Stimulated activated memory B cell treated with anti-CD40 and anti-IgM and Interleukin-4, amounts not matched to agents 10 μg/mL and 1 μg/mL and 100 μg/mL, for 72 hours (primary cell): ENCODE measurements at regions not wholly inside any gene's neighbourhood (a gene's known extent, or its start where the extent isn't known, plus 50 kb on each side); places are given as distances from the start of the nearest gene placed in this dataset.

Source experiments
- ATAC-seq: fragments of 150-1000 bp; cut with Tn5 transposase; 2 replicates; pipeline ENCODE4 v1.10.0; 2021
- H3K27ac Mint-ChIP-seq: one replicate; pipeline ENCODE4 v1.8.0; 2022; ENCODE audit warnings: mild to moderate bottlenecking, mixed read lengths
- H3K27me3 Mint-ChIP-seq: one replicate; pipeline ENCODE4 v1.8.0; 2022; ENCODE audit warnings: mixed read lengths
- H3K36me3 Mint-ChIP-seq: one replicate; pipeline ENCODE4 v1.8.0; 2022; ENCODE audit warnings: mixed read lengths
- H3K4me1 Mint-ChIP-seq: one replicate; pipeline ENCODE4 v1.8.0; 2022; ENCODE audit warnings: mixed read lengths
- H3K4me3 Mint-ChIP-seq: one replicate; pipeline ENCODE4 v1.8.0; 2022; ENCODE audit warnings: mild to moderate bottlenecking, moderate library complexity, mixed read lengths
- H3K9me3 Mint-ChIP-seq: one replicate; pipeline ENCODE4 v1.8.0; 2022; ENCODE audit warnings: mixed read lengths

- Mint-ChIP-seq H3K27ac (no peak overlapping the region), H3K4me3 (no peak overlapping the region), H3K36me3 (no peaks in the 10 kb centered on the region), H3K27me3 (no peaks in the 10 kb centered on the region), H3K9me3 (no peaks in the 10 kb centered on the region), H3K4me1 (no peaks in the 10 kb centered on the region)
- ATAC-seq: no peak
Observed at GRCh38 chr4:136754810-136755530, 777.3 kb downstream of the PCDH18 start.

- no peak for ATAC-seq
- Mint-ChIP-seq H3K36me3 (no peaks in the 10 kb centered on the region), H3K4me3 (no peak overlapping the region)
Observed at GRCh38 chr4:136751556-136751955, 780.7 kb downstream of the PCDH18 start.

GRCh38 chr4:136750897-136751296 is 781.4 kb downstream of the PCDH18 start:
- no peak for ATAC-seq
- no peak overlapping the region for H3K27ac Mint-ChIP-seq
- H3K36me3 Mint-ChIP-seq: no peaks in the 10 kb centered on the region
- H3K9me3 Mint-ChIP-seq: no peaks in the 10 kb centered on the region
- H3K4me1 Mint-ChIP-seq: no peaks in the 10 kb centered on the region
- H3K4me3 Mint-ChIP-seq: no peak overlapping the region
- H3K27me3 Mint-ChIP-seq: no peaks in the 10 kb centered on the region

More at GRCh38 chr4:136751556-136751955, 780.7 kb downstream of the PCDH18 start:
- Mint-ChIP-seq H3K27me3 (no peaks in the 10 kb centered on the region), H3K4me1 (no peaks in the 10 kb centered on the region), H3K27ac (no peak overlapping the region), H3K9me3 (no peaks in the 10 kb centered on the region)

GRCh38 chr4:136749989-136750388 is 782.3 kb downstream of the PCDH18 start:
- no peak overlapping the region for H3K4me3 Mint-ChIP-seq

GRCh38 chr4:136748773-136749172 is 783.5 kb downstream of the PCDH18 start:
- H3K36me3 Mint-ChIP-seq: no peaks in the 10 kb centered on the region
- no peaks in the 10 kb centered on the region for H3K4me1 Mint-ChIP-seq
- H3K27me3 Mint-ChIP-seq: no peaks in the 10 kb centered on the region
- H3K27ac Mint-ChIP-seq: no peak overlapping the region
- no peak for ATAC-seq
- H3K9me3 Mint-ChIP-seq: no peaks in the 10 kb centered on the region
- H3K4me3 Mint-ChIP-seq: no peak overlapping the region

More at GRCh38 chr4:136749989-136750388, 782.3 kb downstream of the PCDH18 start:
- no peaks in the 10 kb centered on the region for H3K4me1 Mint-ChIP-seq
- no peaks in the 10 kb centered on the region for H3K27me3 Mint-ChIP-seq
- no peaks in the 10 kb centered on the region for H3K36me3 Mint-ChIP-seq
- ATAC-seq: no peak
- H3K9me3 Mint-ChIP-seq: no peaks in the 10 kb centered on the region
- H3K27ac Mint-ChIP-seq: no peak overlapping the region

- H3K9me3 Mint-ChIP-seq: no peaks in the 10 kb centered on the region
- H3K27ac Mint-ChIP-seq: no peak overlapping the region
- ATAC-seq: no peak
- H3K27me3 Mint-ChIP-seq: no peaks in the 10 kb centered on the region
- H3K36me3 Mint-ChIP-seq: no peaks in the 10 kb centered on the region
- H3K4me1 Mint-ChIP-seq: no peaks in the 10 kb centered on the region
- no peak overlapping the region for H3K4me3 Mint-ChIP-seq
Observed at GRCh38 chr4:136748165-136748564, 784.1 kb downstream of the PCDH18 start.

- H3K4me3 Mint-ChIP-seq: no peak overlapping the region
- no peak for ATAC-seq
- H3K27ac Mint-ChIP-seq: no peak overlapping the region
- no peaks in the 10 kb centered on the region for H3K27me3 Mint-ChIP-seq
- no peaks in the 10 kb centered on the region for H3K9me3 Mint-ChIP-seq
- H3K36me3 Mint-ChIP-seq: no peaks in the 10 kb centered on the region
- H3K4me1 Mint-ChIP-seq: no peaks in the 10 kb centered on the region
Observed at GRCh38 chr4:136743238-136743637, 789.1 kb downstream of the PCDH18 start.

GRCh38 chr4:136742333-136742732 is 790.0 kb downstream of the PCDH18 start:
- no peak for ATAC-seq
- Mint-ChIP-seq H3K27me3 (no peaks in the 10 kb centered on the region), H3K36me3 (no peaks in the 10 kb centered on the region), H3K9me3 (no peaks in the 10 kb centered on the region), H3K4me3 (no peak overlapping the region), H3K27ac (no peak overlapping the region), H3K4me1 (no peaks in the 10 kb centered on the region)

GRCh38 chr4:136741468-136741867 is 790.8 kb downstream of the PCDH18 start:
- Mint-ChIP-seq H3K27me3 (no peaks in the 10 kb centered on the region), H3K4me3 (no peak overlapping the region), H3K36me3 (no peaks in the 10 kb centered on the region), H3K9me3 (no peaks in the 10 kb centered on the region), H3K27ac (no peak overlapping the region), H3K4me1 (no peaks in the 10 kb centered on the region)
- ATAC-seq: no peak

GRCh38 chr4:136740326-136740725 is 792.0 kb downstream of the PCDH18 start:
- ATAC-seq: no peak
- H3K4me1 Mint-ChIP-seq: no peaks in the 10 kb centered on the region
- H3K9me3 Mint-ChIP-seq: no peaks in the 10 kb centered on the region
- no peak overlapping the region for H3K4me3 Mint-ChIP-seq
- no peaks in the 10 kb centered on the region for H3K27me3 Mint-ChIP-seq
- no peaks in the 10 kb centered on the region for H3K36me3 Mint-ChIP-seq
- H3K27ac Mint-ChIP-seq: no peak overlapping the region

GRCh38 chr4:136737066-136737465 is 795.2 kb downstream of the PCDH18 start:
- no peak overlapping the region for H3K4me3 Mint-ChIP-seq
- no peak overlapping the region for H3K27ac Mint-ChIP-seq
- H3K36me3 Mint-ChIP-seq: no peaks in the 10 kb centered on the region
- no peaks in the 10 kb centered on the region for H3K27me3 Mint-ChIP-seq
- ATAC-seq: no peak
- H3K4me1 Mint-ChIP-seq: no peaks in the 10 kb centered on the region
- no peaks in the 10 kb centered on the region for H3K9me3 Mint-ChIP-seq

GRCh38 chr4:136731025-136731424 is 801.3 kb downstream of the PCDH18 start:
- H3K27me3 Mint-ChIP-seq: no peaks in the 10 kb centered on the region
- no peaks in the 10 kb centered on the region for H3K36me3 Mint-ChIP-seq
- ATAC-seq: no peak
- H3K4me1 Mint-ChIP-seq: no peaks in the 10 kb centered on the region
- H3K27ac Mint-ChIP-seq: no peak overlapping the region
- H3K9me3 Mint-ChIP-seq: no peaks in the 10 kb centered on the region
- H3K4me3 Mint-ChIP-seq: no peak overlapping the region

GRCh38 chr4:136725286-136726081 is 806.8 kb downstream of the PCDH18 start:
- Mint-ChIP-seq H3K27ac (no peak overlapping the region), H3K4me3 (no peak overlapping the region)

GRCh38 chr4:136713140-136713539 is 819.2 kb downstream of the PCDH18 start:
- ATAC-seq: no peak
- no peaks in the 10 kb centered on the region for H3K36me3 Mint-ChIP-seq
- no peaks in the 10 kb centered on the region for H3K27me3 Mint-ChIP-seq
- no peaks in the 10 kb centered on the region for H3K4me1 Mint-ChIP-seq
- no peak overlapping the region for H3K4me3 Mint-ChIP-seq
- no peak overlapping the region for H3K27ac Mint-ChIP-seq
- H3K9me3 Mint-ChIP-seq: no peaks in the 10 kb centered on the region

More at GRCh38 chr4:136725286-136726081, 806.8 kb downstream of the PCDH18 start:
- ATAC-seq: no peak
- H3K9me3 Mint-ChIP-seq: peaks cover 7% of the 10 kb centered on the region
- H3K36me3 Mint-ChIP-seq: no peaks in the 10 kb centered on the region
- H3K27me3 Mint-ChIP-seq: no peaks in the 10 kb centered on the region
- no peaks in the 10 kb centered on the region for H3K4me1 Mint-ChIP-seq

GRCh38 chr4:136709897-136710296 is 822.4 kb downstream of the PCDH18 start:
- H3K4me3 Mint-ChIP-seq: no peak overlapping the region
- no peak for ATAC-seq
- H3K36me3 Mint-ChIP-seq: no peaks in the 10 kb centered on the region
- no peak overlapping the region for H3K27ac Mint-ChIP-seq
- H3K9me3 Mint-ChIP-seq: no peaks in the 10 kb centered on the region
- H3K27me3 Mint-ChIP-seq: no peaks in the 10 kb centered on the region
- H3K4me1 Mint-ChIP-seq: no peaks in the 10 kb centered on the region

- H3K27me3 Mint-ChIP-seq: no peaks in the 10 kb centered on the region
- no peak overlapping the region for H3K27ac Mint-ChIP-seq
- ATAC-seq: no peak
- H3K4me3 Mint-ChIP-seq: no peak overlapping the region
- no peaks in the 10 kb centered on the region for H3K36me3 Mint-ChIP-seq
- no peaks in the 10 kb centered on the region for H3K9me3 Mint-ChIP-seq
- H3K4me1 Mint-ChIP-seq: no peaks in the 10 kb centered on the region
Observed at GRCh38 chr4:136706942-136707341, 825.4 kb downstream of the PCDH18 start.
